HG03575 (cell line): ENCODE measurements at regions not wholly inside any gene's neighbourhood (a gene's known extent, or its start where the extent isn't known, plus 50 kb on each side); places are given as distances from the start of the nearest gene placed in this dataset.
"Not testable (repeated sequence)": the region's sequence is repeated elsewhere in the genome, so short reads cannot be mapped to it uniquely, and the experiment has no call there.

Experiments used
- ATAC-seq: cut with Tn5 transposase; IDR thresholded peaks from one replicate; pipeline ENCODE4 v1.9.1; 2021; ENCODE audit not compliant: unreplicated experiment, insufficient number of reproducible peaks, low FRiP score; ENCODE audit errors: extremely low read depth

- no peak for ATAC-seq
Observed at GRCh38 chr7:46134795-46135194, 213.7 kb upstream of the IGFBP3 start.

DNA sequence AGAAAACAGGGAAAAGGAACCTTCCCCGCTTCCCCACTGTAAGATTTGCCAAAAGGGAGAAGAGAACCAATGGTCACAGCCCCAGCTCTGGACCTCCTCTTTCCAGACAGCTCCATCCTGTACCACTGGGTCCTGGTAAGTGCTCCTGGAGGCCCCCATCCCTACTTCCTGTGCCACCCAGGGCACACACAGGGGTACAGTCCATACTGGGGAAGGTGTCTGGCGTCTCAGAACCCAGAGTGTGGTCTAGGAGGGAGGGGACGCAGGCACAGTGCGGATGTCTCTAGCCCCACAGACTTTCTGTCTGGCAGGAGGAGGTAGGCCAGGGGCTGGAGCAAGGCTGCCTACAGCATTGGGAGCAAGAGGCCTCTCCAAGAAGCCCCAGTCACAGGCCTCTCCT lies 213.3 kb upstream of the IGFBP3 start:
- no peak for ATAC-seq

- ATAC-seq, result no peak
Observed at GRCh38 chr7:46133751-46134150, 212.7 kb upstream of the IGFBP3 start.

- ATAC-seq, result no peak
Observed at GRCh38 chr7:46133072-46133471, 212.0 kb upstream of the IGFBP3 start.

GRCh38 chr7:46131916-46132795 lies 211.1 kb upstream of the IGFBP3 start:
- no peak for ATAC-seq

DNA sequence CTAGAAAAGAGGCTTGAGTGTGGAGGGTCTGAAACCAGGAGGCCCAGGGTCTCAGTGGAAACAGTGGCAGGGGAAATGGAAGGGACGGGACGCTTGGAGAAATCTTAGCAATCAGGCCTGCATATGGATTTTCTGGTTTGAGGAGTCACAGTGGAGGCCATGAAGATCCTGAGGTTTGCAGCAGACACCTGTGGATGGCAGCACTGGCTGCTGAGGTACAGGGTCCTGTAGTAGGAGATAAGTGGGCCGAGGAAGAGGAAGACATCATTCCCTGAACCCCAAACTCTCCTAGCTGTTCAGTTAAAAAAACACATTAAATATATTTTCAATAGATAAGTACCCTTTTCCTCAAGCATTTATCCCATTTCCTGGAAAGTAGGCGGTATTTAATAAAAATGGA lies 208.8 kb upstream of the IGFBP3 start:
- no peak for ATAC-seq

DNA sequence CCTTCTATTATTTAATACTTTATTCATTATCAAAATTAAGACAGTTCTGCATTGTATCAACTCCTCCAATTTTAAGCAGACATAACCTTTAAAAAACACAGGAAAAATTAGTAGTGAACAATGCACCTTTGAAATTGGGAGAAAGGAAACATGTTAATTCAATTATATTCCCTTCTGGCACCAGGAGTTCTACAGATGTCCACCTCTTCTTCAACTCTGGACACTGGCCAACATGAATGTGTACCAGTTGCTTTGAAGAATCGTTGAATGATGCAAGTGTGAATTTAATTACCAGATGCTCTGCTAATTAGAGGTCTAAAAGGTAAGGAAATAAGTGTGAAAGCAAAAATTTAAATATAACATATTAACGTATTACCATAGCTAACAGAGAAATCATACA lies 206.7 kb upstream of the IGFBP3 start:
- ATAC-seq, result no peak

GRCh38 chr7:46126675-46127300 lies 205.7 kb upstream of the IGFBP3 start:
- no peak for ATAC-seq

DNA sequence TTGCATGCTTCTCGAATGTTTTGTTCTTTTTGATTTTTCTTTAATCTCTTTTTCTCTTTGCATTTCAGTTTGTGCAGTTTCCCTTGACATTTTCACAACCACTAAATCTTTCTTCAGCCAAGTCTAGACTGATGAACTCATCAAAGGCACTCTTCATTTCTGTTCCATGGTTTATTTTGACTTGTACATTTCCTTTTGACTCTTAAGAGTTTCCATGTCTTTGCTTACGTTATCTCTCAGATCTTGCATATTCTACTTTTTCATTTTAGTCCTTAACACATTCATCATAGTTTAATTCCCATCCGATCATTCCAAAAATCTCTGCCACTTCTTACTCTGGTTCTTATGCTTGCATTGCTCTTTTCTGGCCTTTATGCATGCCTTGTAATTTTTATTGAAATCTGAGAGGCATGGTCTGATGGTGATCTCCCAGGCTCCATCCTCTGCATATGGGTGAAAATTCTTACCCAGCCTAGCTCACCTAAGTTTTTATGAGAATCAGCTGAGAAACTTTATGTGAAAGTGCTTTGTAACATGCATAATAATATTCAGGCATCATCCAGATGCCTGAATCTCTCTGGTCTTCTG lies 202.8 kb upstream of the IGFBP3 start:
- ATAC-seq, result no peak

DNA sequence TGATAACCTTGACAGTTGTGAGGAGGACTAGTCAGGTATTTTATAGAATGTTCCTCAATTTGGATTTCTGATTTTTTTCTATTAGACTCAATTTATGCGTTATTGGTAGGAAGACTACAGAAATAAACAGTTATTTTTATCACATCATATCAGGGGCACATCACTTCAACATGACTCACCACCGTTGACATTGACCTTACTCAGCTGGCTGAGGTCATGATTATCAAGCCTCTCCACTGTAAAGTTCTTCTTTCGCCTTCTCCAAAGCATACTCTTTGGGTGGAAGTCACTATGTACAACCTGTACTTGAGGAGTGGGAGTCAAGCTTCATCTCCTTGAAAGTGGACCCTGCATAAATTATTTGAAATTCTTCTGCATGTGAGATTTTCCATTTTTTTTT lies 194.3 kb upstream of the IGFBP3 start:
- ATAC-seq, result no peak

GRCh38 chr7:46109437-46109836 lies 188.4 kb upstream of the IGFBP3 start:
- ATAC-seq, result no peak

GRCh38 chr7:46108272-46108671 lies 187.2 kb upstream of the IGFBP3 start:
- no peak for ATAC-seq

DNA sequence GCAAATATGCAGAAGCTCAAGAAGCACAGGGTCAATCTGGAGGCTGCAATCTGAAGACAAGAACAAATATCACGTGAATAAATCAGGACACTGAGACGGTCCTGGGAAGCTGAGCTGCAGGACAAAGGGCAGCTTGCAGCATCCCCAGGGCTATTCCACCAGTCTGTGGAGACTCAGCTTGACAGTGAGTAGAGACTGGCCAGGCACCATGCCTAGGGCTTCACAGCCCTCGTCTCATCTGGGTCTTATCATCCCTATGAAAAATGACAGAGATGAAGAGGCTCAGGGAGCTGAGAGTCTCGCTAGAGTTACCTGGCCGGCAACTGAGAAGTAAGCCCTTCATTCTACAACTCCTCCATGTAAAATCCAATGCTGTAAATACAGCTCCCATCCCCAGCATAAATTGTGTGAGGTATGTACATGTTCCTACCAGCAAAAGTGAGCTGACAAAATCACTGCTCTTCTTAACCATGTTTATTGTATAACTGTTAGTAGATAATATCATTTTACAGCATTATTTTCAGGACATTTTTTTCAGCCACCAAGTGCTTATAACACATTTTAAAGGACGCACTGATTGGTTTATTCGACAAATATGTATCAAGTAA lies 186.6 kb upstream of the IGFBP3 start:
- ATAC-seq, result no peak

- no peak for ATAC-seq
Observed at GRCh38 chr7:46100521-46100920, 179.4 kb upstream of the IGFBP3 start.

DNA sequence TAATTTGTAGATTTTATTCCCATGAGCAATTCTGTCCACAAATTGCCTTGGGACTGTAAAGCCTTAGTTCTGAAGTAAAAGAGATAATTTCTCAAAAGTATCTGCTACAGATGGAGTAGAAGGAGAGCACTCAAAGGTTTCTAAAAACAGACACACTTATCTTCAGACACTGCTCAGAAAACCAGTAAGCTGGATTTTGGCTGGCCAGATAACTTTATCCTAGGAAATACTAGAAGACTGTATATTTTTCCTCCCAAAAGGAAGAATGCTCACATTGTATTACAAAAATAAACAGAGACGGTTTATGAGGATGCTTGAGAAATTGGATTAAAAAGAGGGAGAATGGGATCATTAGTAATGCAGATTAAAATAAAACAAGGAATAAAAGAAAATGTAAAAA lies 178.0 kb upstream of the IGFBP3 start:
- ATAC-seq, result no peak

DNA sequence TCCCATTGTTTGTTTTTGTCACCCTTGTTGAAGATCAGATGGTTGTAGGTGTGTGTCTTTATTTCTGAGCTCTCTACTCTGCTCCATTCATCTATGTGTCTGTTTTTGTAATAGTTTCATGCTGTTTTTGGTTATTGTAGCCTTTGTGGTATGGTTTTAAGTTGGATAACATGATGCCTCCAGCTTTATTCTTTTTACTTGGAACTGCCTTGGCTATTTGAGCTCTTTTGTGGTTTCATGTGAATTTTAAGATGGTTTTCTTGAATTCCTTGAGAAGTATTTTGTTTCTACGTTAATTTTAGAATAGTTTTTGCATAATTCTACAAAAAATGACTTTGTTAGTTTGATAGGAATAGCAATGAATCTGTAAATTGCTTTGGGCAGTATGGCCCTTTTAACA lies 170.0 kb upstream of the IGFBP3 start:
- no peak for ATAC-seq

- no peak for ATAC-seq
Observed at GRCh38 chr7:46089281-46089680, 168.2 kb upstream of the IGFBP3 start.

DNA sequence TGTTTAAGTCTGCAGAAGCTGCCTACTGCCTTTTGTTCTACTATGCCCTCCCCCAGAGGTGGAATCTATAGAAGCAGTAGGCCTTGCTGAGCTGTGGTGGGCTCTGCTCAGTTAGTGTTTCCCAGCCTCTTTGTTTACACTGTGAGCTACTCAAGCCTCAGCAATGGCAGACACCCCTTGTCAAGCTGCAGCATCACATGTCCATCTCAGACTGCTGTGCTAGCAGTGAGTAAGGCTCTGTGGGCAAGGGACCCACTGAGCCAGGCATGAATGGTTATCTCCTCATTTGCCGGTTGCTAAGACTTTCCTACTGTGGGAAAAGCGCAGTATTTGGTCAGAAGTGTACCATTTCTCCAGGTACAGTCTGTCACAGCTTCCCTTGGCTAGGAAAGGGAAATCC lies 167.4 kb upstream of the IGFBP3 start:
- ATAC-seq, result not testable (repeated sequence)

- ATAC-seq, result no peak
Observed at GRCh38 chr7:46080595-46081159, 159.6 kb upstream of the IGFBP3 start.

DNA sequence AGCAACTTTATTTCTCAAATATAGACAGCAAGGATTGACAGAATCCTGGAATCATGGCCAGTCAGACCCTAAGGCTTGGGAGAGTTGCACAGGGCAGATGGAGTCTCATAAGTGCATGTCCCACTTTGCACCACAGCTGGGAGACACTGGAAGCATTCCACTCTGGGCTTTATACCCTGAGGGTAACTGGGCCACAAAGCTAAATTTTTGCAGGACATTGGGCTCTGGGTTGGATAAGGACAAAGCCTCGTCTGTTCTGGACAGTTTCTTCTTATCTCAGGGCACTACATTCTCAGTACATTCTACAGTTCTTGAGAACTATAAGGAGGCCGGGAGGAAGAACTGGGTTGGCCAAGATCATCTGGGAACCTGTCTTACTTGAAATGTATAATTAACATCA lies 158.3 kb upstream of the IGFBP3 start:
- ATAC-seq, result no peak
